Activated CD8-positive, alpha-beta memory T cell treated with anti-CD3 and anti-CD28 coated beads, Interleukin-2, amount 10 ng/mL, durations not matched to agents 7 days and 5 days (primary cell): ENCODE measurements at regions not wholly inside any gene's neighbourhood (a gene's known extent, or its start where the extent isn't known, plus 50 kb on each side); places are given as distances from the start of the nearest gene placed in this dataset.

Experiments used
- ATAC-seq: fragments of 150-1000 bp; cut with Tn5 transposase; one replicate; pipeline ENCODE4 v1.10.0; 2021; ENCODE audit warnings: moderate library complexity
- CTCF ChIA-PET: fragments of 350-600 bp; sonication (Branson Sonifier 250); formaldehyde crosslinking; loops from one replicate; lab custom pipeline; 2021; ENCODE audit warnings: antibody characterized with exemption; lab: Charles Lee
- DNase-seq: peaks from one replicate; pipeline ENCODE4 v3.0.0-alpha.2; 2020
- H3K27ac Mint-ChIP-seq: one replicate; pipeline ENCODE4 v1.8.0; 2021; ENCODE audit warnings: mild to moderate bottlenecking, mixed read lengths
- H3K27me3 Mint-ChIP-seq: one replicate; pipeline ENCODE4 v1.8.0; 2021; ENCODE audit warnings: mixed read lengths
- H3K36me3 Mint-ChIP-seq: one replicate; pipeline ENCODE4 v1.8.0; 2021; ENCODE audit warnings: mild to moderate bottlenecking, mixed read lengths
- H3K4me1 Mint-ChIP-seq: one replicate; pipeline ENCODE4 v1.8.0; 2021; ENCODE audit warnings: mixed read lengths
- H3K4me3 Mint-ChIP-seq: one replicate; pipeline ENCODE4 v1.8.0; 2021; ENCODE audit warnings: mild to moderate bottlenecking, moderate library complexity, mixed read lengths
- H3K9me3 Mint-ChIP-seq: one replicate; pipeline ENCODE4 v1.8.0; 2022; ENCODE audit warnings: low read depth, mixed read lengths

DNA sequence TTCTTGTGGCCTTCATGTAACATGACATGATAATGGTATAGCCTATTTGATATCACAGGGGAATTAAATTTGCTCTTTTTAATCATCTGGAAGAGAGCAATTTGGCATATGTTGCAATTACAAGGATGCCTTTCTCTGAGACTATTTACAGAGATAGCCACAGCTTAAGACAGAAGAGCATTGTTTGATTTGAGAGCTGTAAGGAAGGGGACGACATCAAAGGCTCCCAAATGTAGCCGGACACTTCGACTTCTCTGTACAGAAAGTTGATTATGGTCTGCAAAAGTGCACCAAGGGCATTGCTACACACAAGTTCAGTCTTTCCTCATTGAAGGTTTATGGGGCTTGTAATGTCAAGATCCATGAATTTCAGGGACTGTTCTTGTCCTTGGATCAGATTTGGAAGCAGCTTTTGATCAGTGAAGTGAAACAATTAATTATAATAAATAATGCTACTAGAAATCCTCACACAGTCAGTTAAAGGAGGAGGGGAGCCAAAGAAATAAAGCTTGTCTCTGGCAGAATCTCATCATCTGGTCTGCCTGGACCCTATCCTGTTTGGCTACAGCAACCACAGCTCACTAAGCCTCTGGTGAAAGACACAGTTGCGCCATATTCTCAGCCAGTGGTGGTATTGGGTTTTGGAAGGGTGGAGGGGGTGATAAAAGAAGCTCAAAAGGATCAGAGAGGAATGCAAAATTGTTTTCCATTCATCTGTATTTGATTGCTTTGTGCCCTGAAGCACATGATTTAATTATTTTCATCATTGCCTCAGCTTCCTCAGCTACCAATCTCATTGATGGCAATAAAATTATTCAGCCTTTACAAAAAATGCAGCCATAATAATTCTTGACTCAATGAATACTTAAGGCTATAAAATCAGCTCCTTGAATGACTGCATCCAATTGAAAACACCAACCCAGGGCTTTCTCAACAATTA is 654.3 kb upstream of the LCORL start:
- CTCF ChIA-PET, result no interaction called here
- H3K4me3 Mint-ChIP-seq, result no peak overlapping the region
- H3K27ac Mint-ChIP-seq, result no peak overlapping the region
- H3K9me3 Mint-ChIP-seq, result no peaks in the 10 kb centered on the region
- no peaks in the 10 kb centered on the region for H3K36me3 Mint-ChIP-seq
- ATAC-seq (no peak), DNase-seq (no peak)
- no peaks in the 10 kb centered on the region for H3K27me3 Mint-ChIP-seq
- no peaks in the 10 kb centered on the region for H3K4me1 Mint-ChIP-seq

GRCh38 chr4:18670034-18670433 is 648.5 kb upstream of the LCORL start:
- H3K4me3 Mint-ChIP-seq, result no peak overlapping the region
- CTCF ChIA-PET, result no interaction called here
- no peaks in the 10 kb centered on the region for H3K36me3 Mint-ChIP-seq
- H3K4me1 Mint-ChIP-seq, result no peaks in the 10 kb centered on the region
- no peaks in the 10 kb centered on the region for H3K27me3 Mint-ChIP-seq
- no peak overlapping the region for H3K27ac Mint-ChIP-seq
- H3K9me3 Mint-ChIP-seq, result no peaks in the 10 kb centered on the region
- ATAC-seq, result no peak
- DNase-seq, result no peak

DNA sequence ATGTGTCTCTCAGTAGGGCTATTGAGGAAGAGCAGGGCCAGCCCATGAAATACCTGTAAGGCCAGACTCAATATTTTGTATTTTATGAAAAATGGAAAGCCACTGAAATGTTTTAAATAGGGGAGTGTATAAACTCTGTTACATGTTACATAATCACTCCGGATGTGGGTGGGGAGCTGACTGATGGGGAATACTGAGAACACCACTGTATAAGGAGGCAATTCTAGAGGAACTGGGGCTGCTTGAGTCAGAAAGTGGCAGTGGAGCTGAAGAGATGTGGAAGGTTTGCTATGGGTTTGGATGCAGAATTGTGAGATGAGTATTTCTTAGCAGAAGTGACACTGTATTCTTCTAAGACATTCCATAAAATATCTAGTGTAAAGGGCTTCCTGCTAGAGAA is 647.8 kb upstream of the LCORL start:
- H3K9me3 Mint-ChIP-seq, result no peaks in the 10 kb centered on the region
- no peaks in the 10 kb centered on the region for H3K27me3 Mint-ChIP-seq
- no peaks in the 10 kb centered on the region for H3K36me3 Mint-ChIP-seq
- no peak overlapping the region for H3K4me3 Mint-ChIP-seq
- no peaks in the 10 kb centered on the region for H3K4me1 Mint-ChIP-seq
- ATAC-seq (no peak), DNase-seq (no peak)
- CTCF ChIA-PET, result no interaction called here
- H3K27ac Mint-ChIP-seq, result no peak overlapping the region

- Mint-ChIP-seq H3K36me3 (no peaks in the 10 kb centered on the region), H3K4me3 (no peak overlapping the region), H3K27ac (no peak overlapping the region), H3K9me3 (no peaks in the 10 kb centered on the region), H3K27me3 (no peaks in the 10 kb centered on the region), H3K4me1 (no peaks in the 10 kb centered on the region)
- CTCF ChIA-PET, result no interaction called here
- DNase-seq (no peak), ATAC-seq (no peak)
These were observed 644.8 kb upstream of the LCORL start for GRCh38 chr4:18666322-18666721.

- Mint-ChIP-seq H3K4me1 (no peaks in the 10 kb centered on the region), H3K4me3 (no peak overlapping the region), H3K27ac (no peak overlapping the region), H3K27me3 (no peaks in the 10 kb centered on the region), H3K9me3 (no peaks in the 10 kb centered on the region), H3K36me3 (no peaks in the 10 kb centered on the region)
- CTCF ChIA-PET, result no interaction called here
- DNase-seq (no peak), ATAC-seq (no peak)
These were observed 642.6 kb upstream of the LCORL start for GRCh38 chr4:18664171-18664570.

DNA sequence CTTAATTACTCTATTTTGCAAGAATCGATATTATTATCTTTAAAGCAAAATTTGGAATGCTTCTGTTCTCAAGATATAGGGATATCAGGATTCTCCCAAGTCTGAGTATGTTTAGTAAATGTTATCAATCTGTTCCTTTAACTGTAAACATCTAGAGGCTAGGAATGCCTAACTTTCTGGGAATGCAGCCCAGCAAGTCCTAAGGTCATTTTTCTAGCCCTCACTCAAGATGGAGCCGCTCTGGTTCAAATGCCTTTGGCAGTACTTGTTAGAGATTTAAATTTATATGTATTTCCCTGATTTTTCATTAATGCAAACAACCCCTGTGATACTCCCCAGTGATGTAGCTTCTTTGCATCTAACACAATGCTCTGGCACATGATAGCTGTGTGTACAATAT is 623.8 kb upstream of the LCORL start:
- Mint-ChIP-seq H3K36me3 (no peaks in the 10 kb centered on the region), H3K9me3 (no peaks in the 10 kb centered on the region), H3K4me1 (no peaks in the 10 kb centered on the region), H3K27me3 (no peaks in the 10 kb centered on the region), H3K4me3 (no peak overlapping the region), H3K27ac (no peak overlapping the region)
- ATAC-seq (no peak), DNase-seq (no peak)
- CTCF ChIA-PET, result no interaction called here

DNA sequence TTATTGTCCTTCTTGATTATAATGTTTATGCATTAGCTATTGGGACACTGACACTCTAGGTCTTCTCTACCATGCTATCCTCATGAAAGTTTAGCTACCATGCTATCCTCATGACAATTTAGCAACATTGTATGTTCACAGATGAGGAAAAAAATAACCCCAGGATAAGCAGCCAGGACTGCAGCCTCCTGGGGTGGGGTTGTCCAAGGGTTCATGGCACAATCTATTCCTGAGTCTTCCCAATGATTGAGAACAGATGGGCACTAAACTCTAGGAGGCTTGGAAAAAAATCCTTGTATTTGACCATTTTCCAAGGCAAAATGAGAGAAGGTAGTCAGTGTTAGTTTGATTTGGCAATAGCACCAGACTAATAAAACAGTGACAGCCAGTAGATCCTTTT is 619.8 kb upstream of the LCORL start:
- H3K27ac Mint-ChIP-seq, result no peak overlapping the region
- H3K36me3 Mint-ChIP-seq, result no peaks in the 10 kb centered on the region
- no peaks in the 10 kb centered on the region for H3K27me3 Mint-ChIP-seq
- no peaks in the 10 kb centered on the region for H3K9me3 Mint-ChIP-seq
- no peak for DNase-seq
- H3K4me3 Mint-ChIP-seq, result no peak overlapping the region
- CTCF ChIA-PET, result interaction anchor here (0.6 kb wide), 1 partner anchor 1313 kb away, joined by 3 read pairs; no protein-coding TSS in a partner anchor
- no peaks in the 10 kb centered on the region for H3K4me1 Mint-ChIP-seq
- no peak for ATAC-seq

GRCh38 chr4:18638031-18638430 is 616.5 kb upstream of the LCORL start:
- CTCF ChIA-PET, result no interaction called here
- H3K4me1 Mint-ChIP-seq, result no peaks in the 10 kb centered on the region
- H3K4me3 Mint-ChIP-seq, result no peak overlapping the region
- ATAC-seq (no peak), DNase-seq (no peak)
- no peaks in the 10 kb centered on the region for H3K27me3 Mint-ChIP-seq
- H3K9me3 Mint-ChIP-seq, result no peaks in the 10 kb centered on the region
- no peak overlapping the region for H3K27ac Mint-ChIP-seq
- H3K36me3 Mint-ChIP-seq, result no peaks in the 10 kb centered on the region

DNA sequence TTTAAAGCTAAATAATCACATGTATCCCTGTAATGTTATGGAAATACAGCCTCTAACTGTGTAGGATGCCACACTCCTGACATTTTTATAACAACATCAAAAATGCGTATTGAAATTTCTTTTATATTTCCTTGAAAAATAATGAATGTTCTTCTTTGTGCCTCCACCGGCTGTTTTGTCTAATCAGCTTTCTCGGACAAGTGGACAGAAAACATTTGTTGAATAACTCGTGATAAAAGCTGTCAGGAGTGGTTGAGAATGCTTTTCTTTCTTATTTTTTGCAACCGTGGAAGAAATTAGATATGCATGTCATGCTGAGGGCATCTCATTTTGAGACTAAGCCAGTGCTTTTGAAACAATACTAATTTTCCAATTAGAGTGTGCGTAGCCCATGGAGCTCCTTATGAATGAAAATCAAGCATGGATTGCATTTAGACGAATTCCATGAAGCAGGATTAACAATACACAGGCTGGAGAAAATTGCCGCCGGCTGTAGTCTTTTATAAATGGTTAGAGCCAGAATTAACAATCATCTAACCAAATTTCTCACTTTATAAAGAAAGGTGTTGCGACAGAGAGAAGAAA is 614.5 kb upstream of the LCORL start:
- H3K9me3 Mint-ChIP-seq, result no peaks in the 10 kb centered on the region
- H3K4me3 Mint-ChIP-seq, result no peak overlapping the region
- no peaks in the 10 kb centered on the region for H3K27me3 Mint-ChIP-seq
- H3K36me3 Mint-ChIP-seq, result no peaks in the 10 kb centered on the region
- no peak overlapping the region for H3K27ac Mint-ChIP-seq
- CTCF ChIA-PET, result no interaction called here
- no peaks in the 10 kb centered on the region for H3K4me1 Mint-ChIP-seq
- no peak for DNase-seq
- no peak for ATAC-seq

DNA sequence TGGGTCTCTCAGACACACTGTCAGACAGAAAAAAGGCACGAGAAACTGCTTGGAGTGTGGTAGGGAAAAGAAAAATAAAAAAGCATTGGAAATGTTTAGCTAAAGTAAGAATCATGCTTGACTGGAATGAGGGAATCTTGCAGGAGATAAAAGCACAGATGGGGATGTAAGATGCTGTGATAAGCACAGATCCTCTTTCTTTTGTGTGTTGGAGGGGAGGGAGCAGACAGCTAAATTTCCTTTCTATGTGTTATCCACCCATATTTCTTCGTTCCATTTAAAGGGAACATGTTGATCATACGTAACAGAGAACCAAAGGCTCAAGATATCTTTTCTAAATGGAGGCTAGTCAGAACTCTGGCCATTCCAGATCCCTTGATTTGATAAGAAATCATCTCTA is 614.0 kb upstream of the LCORL start:
- Mint-ChIP-seq H3K4me3 (no peak overlapping the region), H3K36me3 (no peaks in the 10 kb centered on the region), H3K27ac (no peak overlapping the region), H3K27me3 (no peaks in the 10 kb centered on the region), H3K9me3 (no peaks in the 10 kb centered on the region), H3K4me1 (no peaks in the 10 kb centered on the region)
- ATAC-seq (no peak), DNase-seq (no peak)
- CTCF ChIA-PET, result no interaction called here

GRCh38 chr4:18631586-18631985 is 610.0 kb upstream of the LCORL start:
- CTCF ChIA-PET, result no interaction called here
- H3K9me3 Mint-ChIP-seq, result no peaks in the 10 kb centered on the region
- H3K4me3 Mint-ChIP-seq, result no peak overlapping the region
- H3K27ac Mint-ChIP-seq, result no peak overlapping the region
- ATAC-seq (no peak), DNase-seq (no peak)
- H3K36me3 Mint-ChIP-seq, result no peaks in the 10 kb centered on the region
- no peaks in the 10 kb centered on the region for H3K4me1 Mint-ChIP-seq
- H3K27me3 Mint-ChIP-seq, result no peaks in the 10 kb centered on the region

DNA sequence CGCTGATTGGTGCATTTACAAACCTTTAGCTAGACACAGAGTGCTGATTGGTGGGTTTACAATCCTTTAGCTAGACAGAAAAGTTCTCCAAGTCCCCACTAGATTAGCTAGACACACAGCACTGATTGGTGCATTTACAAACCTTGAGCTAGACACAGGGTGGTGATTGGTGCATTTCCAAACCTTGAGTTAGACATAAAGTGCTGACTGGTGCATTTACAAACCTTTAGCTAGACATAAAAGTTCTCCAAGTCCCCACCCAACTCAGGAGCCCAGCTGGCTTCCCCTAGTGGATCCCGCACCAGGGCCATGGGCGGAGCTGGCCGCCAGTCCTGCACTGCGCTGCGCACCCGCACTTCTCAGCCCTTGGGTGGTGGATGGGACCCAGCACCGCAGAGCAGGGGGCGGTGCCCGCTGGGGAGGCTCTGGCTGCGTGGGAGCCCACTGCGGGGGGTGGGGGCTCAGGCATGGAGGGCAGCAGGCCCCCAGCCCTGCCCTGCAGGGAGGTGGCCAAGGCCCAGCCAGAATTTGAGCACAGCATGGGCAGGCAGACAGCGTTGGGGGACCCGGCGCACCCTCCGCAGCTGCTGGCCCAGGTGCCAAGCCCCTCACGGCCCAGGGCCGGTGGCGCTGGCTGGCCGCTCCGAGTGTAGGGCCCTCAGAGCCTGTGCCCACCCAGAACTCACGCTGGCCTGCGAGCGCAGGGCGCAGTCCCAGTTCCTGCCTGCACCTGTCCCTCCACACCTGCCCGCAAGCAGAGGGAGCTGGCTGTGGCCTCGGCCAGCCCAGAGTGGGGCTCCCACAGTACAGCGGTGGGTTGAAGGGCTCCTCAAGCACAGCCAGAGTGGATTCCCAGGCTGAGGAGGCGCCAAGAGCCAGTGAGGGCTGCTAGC is 608.9 kb upstream of the LCORL start:
- Mint-ChIP-seq H3K4me3 (no peak overlapping the region), H3K27me3 (no peaks in the 10 kb centered on the region), H3K27ac (no peak overlapping the region), H3K36me3 (no peaks in the 10 kb centered on the region), H3K4me1 (no peaks in the 10 kb centered on the region), H3K9me3 (no peaks in the 10 kb centered on the region)
- ATAC-seq (no peak), DNase-seq (no peak)
- CTCF ChIA-PET, result no interaction called here

- DNase-seq (no peak), ATAC-seq (no peak)
- H3K4me3 Mint-ChIP-seq, result no peak overlapping the region
- no peaks in the 10 kb centered on the region for H3K36me3 Mint-ChIP-seq
- H3K4me1 Mint-ChIP-seq, result no peaks in the 10 kb centered on the region
- no peak overlapping the region for H3K27ac Mint-ChIP-seq
- H3K27me3 Mint-ChIP-seq, result no peaks in the 10 kb centered on the region
- H3K9me3 Mint-ChIP-seq, result no peaks in the 10 kb centered on the region
- CTCF ChIA-PET, result no interaction called here
These were observed 606.0 kb upstream of the LCORL start for GRCh38 chr4:18627447-18628005.
